Liver (tissue), 8 donors: ENCODE measurements at regions not wholly inside any gene's neighbourhood (a gene's known extent, or its start where the extent isn't known, plus 50 kb on each side); places are given as distances from the start of the nearest gene placed in this dataset.

ENCODE experiments used
- DNase-seq: peaks from one replicate; pipeline ENCODE4 v3.0.0-alpha.2; 2017; ENCODE audit warnings: low spot score
- H3K27ac ChIP-seq, 2 donors: one replicate each; pipeline ENCODE4 v1.7.0; 2013; ENCODE audit warnings: inconsistent platforms in 2 of 2, low read length in 2 of 2, control low read depth in 1 of 2, low read depth in 1 of 2, mild to moderate bottlenecking in 1 of 2
- H3K27me3 ChIP-seq, 4 donors: one replicate each; pipeline versions ENCODE4 v1.6.1 to v1.7.0; 2013; ENCODE audit warnings: low read length in 3 of 4, inconsistent platforms in 1 of 4, mild to moderate bottlenecking in 1 of 4, moderate library complexity in 1 of 4; ENCODE audit not compliant: control insufficient read depth in 4 of 4, insufficient read depth in 4 of 4
- H3K36me3 ChIP-seq, 4 donors: one replicate each; pipeline versions ENCODE4 v1.6.1 to v1.7.0; 2013; ENCODE audit warnings: low read length in 3 of 4, mild to moderate bottlenecking in 3 of 4, low read depth in 1 of 4, moderate library complexity in 1 of 4; ENCODE audit not compliant: control insufficient read depth in 4 of 4, insufficient read depth in 3 of 4
- H3K4me1 ChIP-seq, 4 donors: one replicate each; pipeline versions ENCODE4 v1.6.1 to v1.7.0; 2013; ENCODE audit warnings: low read length in 3 of 4, mild to moderate bottlenecking in 3 of 4, moderate library complexity in 1 of 4; ENCODE audit not compliant: control insufficient read depth in 4 of 4, insufficient read depth in 4 of 4
- H3K4me3 ChIP-seq, 3 donors: one replicate each; pipeline versions ENCODE4 v1.6.1 to v1.7.0; 2013; ENCODE audit warnings: low read length in 3 of 3, control low read depth in 1 of 3, low read depth in 1 of 3, mild to moderate bottlenecking in 1 of 3
- H3K9ac ChIP-seq, 2 donors: one replicate each; pipeline ENCODE4 v1.7.0; 2013; ENCODE audit warnings: low read length in 2 of 2, mild to moderate bottlenecking in 2 of 2, moderate library complexity in 2 of 2, control low read depth in 1 of 2, low read depth in 1 of 2
- H3K9me3 ChIP-seq, 4 donors: one replicate each; pipeline versions ENCODE4 v1.6.1 to v1.7.0; 2013; ENCODE audit warnings: low read length in 3 of 4; ENCODE audit not compliant: control insufficient read depth in 4 of 4
- ATF3 ChIP-seq: IDR thresholded peaks from 2 replicates; pipeline ENCODE4 v1.6.1; 2016; ENCODE audit warnings: antibody characterized with exemption
- CTCF ChIP-seq: fragments of 150-350 bp; IDR thresholded peaks from 2 replicates; pipeline ENCODE4 v1.5.1; 2017; ENCODE audit warnings: improper control_type of control experiment, low read depth, low read length; ENCODE audit not compliant: missing input control
- FOXA1 ChIP-seq: IDR thresholded peaks from 2 replicates; pipeline ENCODE4 v1.6.1; 2016; ENCODE audit warnings: antibody characterized with exemption
- FOXA2 ChIP-seq: IDR thresholded peaks from 2 replicates; pipeline ENCODE4 v1.6.1; 2016; ENCODE audit warnings: antibody characterized with exemption
- GABPA ChIP-seq, 2 donors: IDR thresholded peaks in 1 of 2; conservative IDR thresholded peaks in 1 of 2; 2 replicates each; pipeline ENCODE4 v1.6.1; 2016; ENCODE audit warnings: antibody characterized with exemption in 2 of 2, mild to moderate bottlenecking in 1 of 2, moderate library complexity in 1 of 2
- HNF4A ChIP-seq, 2 donors: conservative IDR thresholded peaks; 2 replicates each; pipeline ENCODE4 v1.6.1; 2016; ENCODE audit warnings: antibody characterized with exemption in 2 of 2, mild to moderate bottlenecking in 2 of 2
- HNF4G ChIP-seq: IDR thresholded peaks from 2 replicates; pipeline ENCODE4 v1.6.1; 2016; ENCODE audit warnings: antibody characterized with exemption
- JUND ChIP-seq, 2 donors: IDR thresholded peaks; 2 replicates each; pipeline ENCODE4 v1.6.1; 2016; ENCODE audit warnings: antibody characterized with exemption in 2 of 2
- NR2F2 ChIP-seq: IDR thresholded peaks from 2 replicates; pipeline ENCODE4 v1.6.1; 2016; ENCODE audit warnings: antibody characterized with exemption
- RAD21 ChIP-seq, 2 donors: IDR thresholded peaks; 2 replicates each; pipeline ENCODE4 v1.6.1; 2016; ENCODE audit warnings: antibody characterized with exemption in 2 of 2, mild to moderate bottlenecking in 2 of 2
- RXRA ChIP-seq, 2 donors: IDR thresholded peaks; 2 replicates each; pipeline ENCODE4 v1.6.1; 2017 to 2018; ENCODE audit warnings: antibody characterized with exemption in 2 of 2, mild to moderate bottlenecking in 1 of 2
- TAF1 ChIP-seq: conservative IDR thresholded peaks from 2 replicates; pipeline ENCODE4 v1.6.1; 2016; ENCODE audit warnings: antibody characterized with exemption, mild to moderate bottlenecking
- YY1 ChIP-seq: IDR thresholded peaks from 2 replicates; pipeline ENCODE4 v1.6.1; 2016; ENCODE audit warnings: antibody characterized with exemption, mild to moderate bottlenecking
- ZBTB33 ChIP-seq: IDR thresholded peaks from 2 replicates; pipeline ENCODE4 v1.6.1; 2016; ENCODE audit warnings: antibody characterized with exemption
- WGBS: extraction: QIAGEN DNeasy Blood & Tissue Kit; methylation state at CpG from one replicate; pipeline ENCODE4 v1.1.7; 2013; 5-methylcytosine and 5-hydroxymethylcytosine counted together
- TF ChIP-seq, protein P1 (sequence below): IDR thresholded peaks from 2 replicates; pipeline ENCODE4 v1.6.1; 2016; ENCODE audit warnings: antibody characterized with exemption, mild to moderate bottlenecking
- TF ChIP-seq, protein P2 (sequence below): IDR thresholded peaks from 2 replicates; pipeline ENCODE4 v1.6.1; 2016; ENCODE audit warnings: antibody characterized with exemption
- donor health status: healthy.
- donor health status: healthy.
- donor health status: healthy.
- donor health status: healthy.
- donor health status: healthy.

DNA sequence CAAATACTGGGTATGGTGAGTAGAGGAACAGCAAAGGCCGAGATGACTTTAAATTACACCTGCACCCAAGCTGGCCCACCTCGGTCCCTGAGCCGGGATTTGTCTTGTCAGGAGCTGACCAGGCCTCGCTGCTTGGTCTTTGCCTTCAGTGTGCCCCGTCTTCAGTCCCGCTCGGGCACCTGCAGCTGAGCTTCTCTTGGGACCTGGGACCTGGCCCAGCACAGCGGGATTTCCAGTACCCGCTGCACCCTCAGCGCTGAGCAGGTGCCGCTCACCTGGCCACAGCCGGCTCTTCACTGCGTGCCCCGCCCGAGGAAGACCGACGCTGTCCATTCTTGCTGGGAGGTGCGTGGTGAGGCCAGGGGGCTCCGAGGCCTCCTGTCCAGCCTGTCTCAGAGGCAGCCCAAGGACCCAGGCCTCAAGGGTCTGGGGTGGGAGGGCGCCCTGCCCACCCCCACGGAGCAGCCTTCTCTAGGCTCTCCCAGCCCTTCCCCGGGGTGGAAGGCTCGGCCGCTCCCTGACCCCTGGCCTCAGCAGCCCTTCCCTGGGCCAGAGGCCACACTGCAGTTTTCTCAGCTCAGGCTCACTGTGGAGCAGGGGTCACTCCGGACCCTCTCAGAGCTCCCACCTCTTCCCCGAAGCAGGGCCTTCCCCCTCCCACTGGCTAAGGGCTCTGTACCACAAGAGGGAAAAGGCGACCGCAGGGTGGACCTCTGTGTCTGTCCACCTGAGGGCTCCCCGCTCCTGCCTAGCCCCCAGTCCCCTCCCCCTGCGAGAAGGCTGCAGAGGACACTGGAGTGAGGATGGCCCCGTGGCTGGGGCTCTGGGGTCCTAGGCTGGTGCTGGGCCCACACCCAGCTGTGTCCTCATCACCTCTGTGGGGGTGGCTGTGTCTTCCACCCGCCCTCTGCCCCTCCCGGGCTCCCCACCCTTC lies 119.3 kb downstream of the RNASET2 start (continued):
- TF ChIP-seq, protein P1, sequence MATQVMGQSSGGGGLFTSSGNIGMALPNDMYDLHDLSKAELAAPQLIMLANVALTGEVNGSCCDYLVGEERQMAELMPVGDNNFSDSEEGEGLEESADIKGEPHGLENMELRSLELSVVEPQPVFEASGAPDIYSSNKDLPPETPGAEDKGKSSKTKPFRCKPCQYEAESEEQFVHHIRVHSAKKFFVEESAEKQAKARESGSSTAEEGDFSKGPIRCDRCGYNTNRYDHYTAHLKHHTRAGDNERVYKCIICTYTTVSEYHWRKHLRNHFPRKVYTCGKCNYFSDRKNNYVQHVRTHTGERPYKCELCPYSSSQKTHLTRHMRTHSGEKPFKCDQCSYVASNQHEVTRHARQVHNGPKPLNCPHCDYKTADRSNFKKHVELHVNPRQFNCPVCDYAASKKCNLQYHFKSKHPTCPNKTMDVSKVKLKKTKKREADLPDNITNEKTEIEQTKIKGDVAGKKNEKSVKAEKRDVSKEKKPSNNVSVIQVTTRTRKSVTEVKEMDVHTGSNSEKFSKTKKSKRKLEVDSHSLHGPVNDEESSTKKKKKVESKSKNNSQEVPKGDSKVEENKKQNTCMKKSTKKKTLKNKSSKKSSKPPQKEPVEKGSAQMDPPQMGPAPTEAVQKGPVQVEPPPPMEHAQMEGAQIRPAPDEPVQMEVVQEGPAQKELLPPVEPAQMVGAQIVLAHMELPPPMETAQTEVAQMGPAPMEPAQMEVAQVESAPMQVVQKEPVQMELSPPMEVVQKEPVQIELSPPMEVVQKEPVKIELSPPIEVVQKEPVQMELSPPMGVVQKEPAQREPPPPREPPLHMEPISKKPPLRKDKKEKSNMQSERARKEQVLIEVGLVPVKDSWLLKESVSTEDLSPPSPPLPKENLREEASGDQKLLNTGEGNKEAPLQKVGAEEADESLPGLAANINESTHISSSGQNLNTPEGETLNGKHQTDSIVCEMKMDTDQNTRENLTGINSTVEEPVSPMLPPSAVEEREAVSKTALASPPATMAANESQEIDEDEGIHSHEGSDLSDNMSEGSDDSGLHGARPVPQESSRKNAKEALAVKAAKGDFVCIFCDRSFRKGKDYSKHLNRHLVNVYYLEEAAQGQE, result no peak

- Histone ChIP-seq H3K4me3 (no peak overlapping the region), H3K27me3 (no peaks in the 10 kb centered on the region), H3K9me3 (peaks cover 0 to 4% (median 1%) of the 10 kb centered on the region in 4 donors), H3K4me1 (peaks cover 0 to 1% (median 0%) of the 10 kb centered on the region in 4 donors), H3K27ac (no peak overlapping the region), H3K9ac (no peak overlapping the region), H3K36me3 (no peaks in the 10 kb centered on the region)
- 84% methylated on average over 4 of the region's 4 CpGs for WGBS
- TF ChIP-seq FOXA2 (no peak), HNF4A (conservative IDR thresholded peaks at IDR 0.05) (no peak), JUND (IDR thresholded peaks at IDR 0.05) (no peak), ATF3 (no peak), ZBTB33 (no peak), HNF4G (no peak), TAF1 (no peak), RAD21 (IDR thresholded peaks at IDR 0.05) (no peak), RXRA (IDR thresholded peaks at IDR 0.05) (no peak), NR2F2 (no peak), FOXA1 (no peak), CTCF (no peak), YY1 (no peak), GABPA (IDR thresholded peaks at IDR 0.05 in 1 of 2, conservative IDR thresholded peaks at IDR 0.05 in 1 of 2) (no peak)
- TF ChIP-seq, protein P1, result no peak
- TF ChIP-seq, protein P2, sequence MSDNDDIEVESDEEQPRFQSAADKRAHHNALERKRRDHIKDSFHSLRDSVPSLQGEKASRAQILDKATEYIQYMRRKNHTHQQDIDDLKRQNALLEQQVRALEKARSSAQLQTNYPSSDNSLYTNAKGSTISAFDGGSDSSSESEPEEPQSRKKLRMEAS, result no peak
- no peak for DNase-seq
Measured at GRCh38 chr6:166834049-166834448, 122.3 kb downstream of the RNASET2 start.
